ENCODE measurements at regions not wholly inside any gene's neighbourhood (a gene's known extent, or its start where the extent isn't known, plus 50 kb on each side); places are given as distances from the start of the nearest gene placed in this dataset.

- no peak overlapping the region for H3K27ac ChIP-seq (ENCODE audit: low read depth, low read length)
- no peak overlapping the region for H3K4me3 ChIP-seq (ENCODE audit: insufficient read depth, low read length)
- no peak overlapping the region for H3K4me2 ChIP-seq (ENCODE audit: insufficient read depth, low read length)
- H3K79me2 ChIP-seq (ENCODE audit: insufficient read depth, low read length), result no peaks in the 10 kb centered on the region
- no peaks in the 10 kb centered on the region for H3K4me1 ChIP-seq (ENCODE audit: insufficient read depth, low read length)
- TF ChIP-seq, protein P1, sequence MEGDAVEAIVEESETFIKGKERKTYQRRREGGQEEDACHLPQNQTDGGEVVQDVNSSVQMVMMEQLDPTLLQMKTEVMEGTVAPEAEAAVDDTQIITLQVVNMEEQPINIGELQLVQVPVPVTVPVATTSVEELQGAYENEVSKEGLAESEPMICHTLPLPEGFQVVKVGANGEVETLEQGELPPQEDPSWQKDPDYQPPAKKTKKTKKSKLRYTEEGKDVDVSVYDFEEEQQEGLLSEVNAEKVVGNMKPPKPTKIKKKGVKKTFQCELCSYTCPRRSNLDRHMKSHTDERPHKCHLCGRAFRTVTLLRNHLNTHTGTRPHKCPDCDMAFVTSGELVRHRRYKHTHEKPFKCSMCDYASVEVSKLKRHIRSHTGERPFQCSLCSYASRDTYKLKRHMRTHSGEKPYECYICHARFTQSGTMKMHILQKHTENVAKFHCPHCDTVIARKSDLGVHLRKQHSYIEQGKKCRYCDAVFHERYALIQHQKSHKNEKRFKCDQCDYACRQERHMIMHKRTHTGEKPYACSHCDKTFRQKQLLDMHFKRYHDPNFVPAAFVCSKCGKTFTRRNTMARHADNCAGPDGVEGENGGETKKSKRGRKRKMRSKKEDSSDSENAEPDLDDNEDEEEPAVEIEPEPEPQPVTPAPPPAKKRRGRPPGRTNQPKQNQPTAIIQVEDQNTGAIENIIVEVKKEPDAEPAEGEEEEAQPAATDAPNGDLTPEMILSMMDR (IDR thresholded peaks at IDR 0.05; ENCODE audit: extremely low read depth, low read depth, low read length), result no peak
- no peak for DNase-seq (ENCODE audit: insufficient read length, low spot score, missing footprints)
- no peaks in the 10 kb centered on the region for H4K20me1 ChIP-seq (ENCODE audit: insufficient read depth, low read length)
- H2AFZ ChIP-seq (ENCODE audit: low read length), result no peak overlapping the region
- H3K9me3 ChIP-seq (ENCODE audit: low read depth, low read length), result no peaks in the 10 kb centered on the region
- H3K36me3 ChIP-seq (ENCODE audit: insufficient read depth, low read length), result no peaks in the 10 kb centered on the region
- no peaks in the 10 kb centered on the region for H3K27me3 ChIP-seq (ENCODE audit: insufficient read depth, low read length)
Observed at GRCh38 chr1:187911820-187912219, 1083.1 kb downstream of the PLA2G4A start.

GRCh38 chr1:187920976-187921375 lies 1092.2 kb downstream of the PLA2G4A start:
- TF ChIP-seq, protein P1 (IDR thresholded peaks at IDR 0.05; ENCODE audit: extremely low read depth, low read depth, low read length), result no peak
- H3K4me3 ChIP-seq (ENCODE audit: insufficient read depth, low read length), result no peak overlapping the region
- H4K20me1 ChIP-seq (ENCODE audit: insufficient read depth, low read length), result no peaks in the 10 kb centered on the region
- H3K4me2 ChIP-seq (ENCODE audit: insufficient read depth, low read length), result no peak overlapping the region
- H3K36me3 ChIP-seq (ENCODE audit: insufficient read depth, low read length), result no peaks in the 10 kb centered on the region
- no peaks in the 10 kb centered on the region for H3K79me2 ChIP-seq (ENCODE audit: insufficient read depth, low read length)
- H2AFZ ChIP-seq (ENCODE audit: low read length), result no peak overlapping the region
- H3K4me1 ChIP-seq (ENCODE audit: insufficient read depth, low read length), result no peaks in the 10 kb centered on the region
- H3K9me3 ChIP-seq (ENCODE audit: low read depth, low read length), result no peaks in the 10 kb centered on the region
- no peaks in the 10 kb centered on the region for H3K27me3 ChIP-seq (ENCODE audit: insufficient read depth, low read length)
- H3K27ac ChIP-seq (ENCODE audit: low read depth, low read length), result no peak overlapping the region
- DNase-seq (ENCODE audit: insufficient read length, low spot score, missing footprints), result no peak

DNA sequence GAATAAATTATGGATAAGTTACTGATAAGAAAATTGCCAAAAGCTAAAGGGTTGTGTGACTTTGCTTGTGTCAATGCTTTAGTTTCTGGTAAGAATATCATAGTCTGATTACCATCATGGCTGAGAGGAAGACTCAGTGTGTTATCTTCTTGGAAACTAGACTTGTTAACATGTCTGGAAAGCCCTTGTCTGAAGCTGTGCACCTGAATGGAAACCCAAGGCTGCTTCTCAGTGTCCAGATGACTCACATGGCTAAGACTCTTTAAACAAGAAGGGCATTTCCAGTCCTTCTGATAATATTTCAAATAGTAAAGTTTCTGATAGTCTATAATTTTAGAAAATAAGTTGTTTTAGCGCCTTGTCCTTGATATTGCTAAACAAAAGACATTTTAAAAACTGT lies 1092.7 kb downstream of the PLA2G4A start:
- H3K4me3 ChIP-seq (ENCODE audit: insufficient read depth, low read length), result no peak overlapping the region
- no peak overlapping the region for H2AFZ ChIP-seq (ENCODE audit: low read length)
- TF ChIP-seq, protein P1 (IDR thresholded peaks at IDR 0.05; ENCODE audit: extremely low read depth, low read depth, low read length), result no peak
- no peaks in the 10 kb centered on the region for H3K4me1 ChIP-seq (ENCODE audit: insufficient read depth, low read length)
- no peaks in the 10 kb centered on the region for H4K20me1 ChIP-seq (ENCODE audit: insufficient read depth, low read length)
- no peak for DNase-seq (ENCODE audit: insufficient read length, low spot score, missing footprints)
- H3K79me2 ChIP-seq (ENCODE audit: insufficient read depth, low read length), result no peaks in the 10 kb centered on the region
- no peaks in the 10 kb centered on the region for H3K27me3 ChIP-seq (ENCODE audit: insufficient read depth, low read length)
- no peaks in the 10 kb centered on the region for H3K9me3 ChIP-seq (ENCODE audit: low read depth, low read length)
- no peak overlapping the region for H3K4me2 ChIP-seq (ENCODE audit: insufficient read depth, low read length)
- no peak overlapping the region for H3K27ac ChIP-seq (ENCODE audit: low read depth, low read length)
- no peaks in the 10 kb centered on the region for H3K36me3 ChIP-seq (ENCODE audit: insufficient read depth, low read length)

DNA sequence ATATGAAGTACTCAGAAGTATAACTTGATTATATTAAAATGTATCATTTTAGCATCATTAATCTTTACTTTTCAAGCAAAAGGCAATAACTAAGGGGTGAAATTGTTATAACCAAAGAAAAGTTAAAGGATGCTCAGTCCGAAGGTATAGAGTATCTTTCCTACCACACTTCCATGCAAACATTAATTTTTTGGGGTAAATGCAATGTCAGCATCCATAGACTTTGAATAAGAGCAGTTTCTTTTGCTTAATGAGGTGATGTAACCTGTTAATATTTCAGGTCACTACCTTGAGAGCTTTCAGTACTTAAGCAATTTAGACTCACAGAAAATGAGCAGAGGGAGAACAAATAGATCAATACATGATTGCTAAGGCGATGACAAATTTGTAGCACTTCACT lies 1093.5 kb downstream of the PLA2G4A start:
- no peak for DNase-seq (ENCODE audit: insufficient read length, low spot score, missing footprints)
- no peak overlapping the region for H2AFZ ChIP-seq (ENCODE audit: low read length)
- H3K79me2 ChIP-seq (ENCODE audit: insufficient read depth, low read length), result no peaks in the 10 kb centered on the region
- no peaks in the 10 kb centered on the region for H3K27me3 ChIP-seq (ENCODE audit: insufficient read depth, low read length)
- H3K4me1 ChIP-seq (ENCODE audit: insufficient read depth, low read length), result no peaks in the 10 kb centered on the region
- H3K9me3 ChIP-seq (ENCODE audit: low read depth, low read length), result no peaks in the 10 kb centered on the region
- TF ChIP-seq, protein P1 (IDR thresholded peaks at IDR 0.05; ENCODE audit: extremely low read depth, low read depth, low read length), result no peak
- H3K27ac ChIP-seq (ENCODE audit: low read depth, low read length), result no peak overlapping the region
- H4K20me1 ChIP-seq (ENCODE audit: insufficient read depth, low read length), result no peaks in the 10 kb centered on the region
- H3K4me3 ChIP-seq (ENCODE audit: insufficient read depth, low read length), result no peak overlapping the region
- H3K4me2 ChIP-seq (ENCODE audit: insufficient read depth, low read length), result no peak overlapping the region
- H3K36me3 ChIP-seq (ENCODE audit: insufficient read depth, low read length), result no peaks in the 10 kb centered on the region
